BLaER1 (cell line): ENCODE measurements at regions not wholly inside any gene's neighbourhood (a gene's known extent, or its start where the extent isn't known, plus 50 kb on each side); places are given as distances from the start of the nearest gene placed in this dataset.

ENCODE experiments used
- H3K27ac ChIP-seq: shearing (Covaris generic); formaldehyde crosslinking; 2 replicates; pipeline ENCODE4 v1.8.1; 2022
- H3K27me3 ChIP-seq: shearing (Covaris generic); formaldehyde crosslinking; 2 replicates; pipeline ENCODE4 v1.8.1; 2022
- H3K36me3 ChIP-seq: shearing (Covaris generic); formaldehyde crosslinking; 2 replicates; pipeline ENCODE4 v1.8.1; 2022
- H3K4me1 ChIP-seq: shearing (Covaris generic); formaldehyde crosslinking; 2 replicates; pipeline ENCODE4 v1.8.1; 2022
- H3K4me2 ChIP-seq: shearing (Covaris generic); formaldehyde crosslinking; 2 replicates; pipeline ENCODE4 v1.8.1; 2022
- H3K4me3 ChIP-seq: shearing (Covaris generic); formaldehyde crosslinking; 2 replicates; pipeline ENCODE4 v1.8.1; 2022
- H3K9ac ChIP-seq: shearing (Covaris generic); formaldehyde crosslinking; 2 replicates; pipeline ENCODE4 v1.8.1; 2022
- H3K9me3 ChIP-seq: shearing (Covaris generic); formaldehyde crosslinking; 2 replicates; pipeline ENCODE4 v1.8.1; 2022
- H4K20me1 ChIP-seq: shearing (Covaris generic); formaldehyde crosslinking; 2 replicates; pipeline ENCODE4 v1.8.1; 2022
- Cebpa-rat ChIP-seq: shearing (Covaris generic); IDR thresholded peaks from 2 replicates; pipeline ENCODE4 v1.8.1; 2022

- Histone ChIP-seq H3K27me3 (peaks cover 3% of the 10 kb centered on the region; the same call in 1 of the 2 replicates), H3K9ac (no peak overlapping the region), H4K20me1 (no peaks in the 10 kb centered on the region), H3K36me3 (no peaks in the 10 kb centered on the region), H3K4me3 (no peak overlapping the region), H3K27ac (no peak overlapping the region), H3K4me1 (no peaks in the 10 kb centered on the region), H3K9me3 (no peaks in the 10 kb centered on the region), H3K4me2 (no peak overlapping the region)
- TF ChIP-seq Cebpa-rat: no peak
Measured at GRCh38 chr10:52631648-52632047, 140.9 kb downstream of the MBL2 start.

- Histone ChIP-seq H3K27ac (no peak overlapping the region), H3K4me2 (no peak overlapping the region), H3K4me1 (no peaks in the 10 kb centered on the region), H3K36me3 (no peaks in the 10 kb centered on the region), H3K9me3 (no peaks in the 10 kb centered on the region), H4K20me1 (no peaks in the 10 kb centered on the region), H3K27me3 (peaks cover 3% of the 10 kb centered on the region; the same call in 1 of the 2 replicates), H3K4me3 (no peak overlapping the region), H3K9ac (no peak overlapping the region)
- no peak for TF ChIP-seq Cebpa-rat
Measured at GRCh38 chr10:52632591-52632990, 140.0 kb downstream of the MBL2 start.

- no peaks in the 10 kb centered on the region for H3K9me3 ChIP-seq
- H4K20me1 ChIP-seq: no peaks in the 10 kb centered on the region
- no peak overlapping the region for H3K4me3 ChIP-seq
- H3K9ac ChIP-seq: no peak overlapping the region
- no peaks in the 10 kb centered on the region for H3K36me3 ChIP-seq
- H3K27ac ChIP-seq: no peak overlapping the region
- peaks cover 3% of the 10 kb centered on the region; the same call in 1 of the 2 replicates for H3K27me3 ChIP-seq
- no peaks in the 10 kb centered on the region for H3K4me1 ChIP-seq
- no peak for TF ChIP-seq Cebpa-rat
- no peak overlapping the region for H3K4me2 ChIP-seq
Measured at GRCh38 chr10:52633266-52633665, 139.3 kb downstream of the MBL2 start.

GRCh38 chr10:52635651-52636050, 136.9 kb downstream of the MBL2 start:
- H3K4me3 ChIP-seq: no peak overlapping the region
- H3K27ac ChIP-seq: no peak overlapping the region
- H3K36me3 ChIP-seq: no peaks in the 10 kb centered on the region
- no peaks in the 10 kb centered on the region for H3K4me1 ChIP-seq
- TF ChIP-seq Cebpa-rat: no peak
- H4K20me1 ChIP-seq: no peaks in the 10 kb centered on the region
- peaks cover 3% of the 10 kb centered on the region; the same call in 1 of the 2 replicates for H3K27me3 ChIP-seq
- no peaks in the 10 kb centered on the region for H3K9me3 ChIP-seq
- H3K4me2 ChIP-seq: no peak overlapping the region
- no peak overlapping the region for H3K9ac ChIP-seq

GRCh38 chr10:52636874-52637273, 135.7 kb downstream of the MBL2 start:
- TF ChIP-seq Cebpa-rat: no peak
- Histone ChIP-seq H3K9me3 (no peaks in the 10 kb centered on the region), H3K4me3 (no peak overlapping the region), H3K4me2 (no peak overlapping the region), H3K9ac (no peak overlapping the region), H3K4me1 (no peaks in the 10 kb centered on the region), H3K27ac (no peak overlapping the region), H3K36me3 (no peaks in the 10 kb centered on the region), H3K27me3 (peaks cover 3% of the 10 kb centered on the region; the same call in 1 of the 2 replicates), H4K20me1 (no peaks in the 10 kb centered on the region)

- Histone ChIP-seq H3K4me2 (no peak overlapping the region), H3K4me3 (no peak overlapping the region), H4K20me1 (no peaks in the 10 kb centered on the region), H3K36me3 (no peaks in the 10 kb centered on the region), H3K9me3 (no peaks in the 10 kb centered on the region), H3K4me1 (no peaks in the 10 kb centered on the region), H3K9ac (no peak overlapping the region), H3K27me3 (peaks cover 3% of the 10 kb centered on the region; the same call in 1 of the 2 replicates), H3K27ac (no peak overlapping the region)
- TF ChIP-seq Cebpa-rat: no peak
Measured at GRCh38 chr10:52637592-52637991, 135.0 kb downstream of the MBL2 start.

GRCh38 chr10:52639652-52640051, 132.9 kb downstream of the MBL2 start:
- no peak overlapping the region for H3K4me2 ChIP-seq

GRCh38 chr10:52642208-52642607, 130.4 kb downstream of the MBL2 start:
- no peaks in the 10 kb centered on the region for H3K4me1 ChIP-seq
- H4K20me1 ChIP-seq: no peaks in the 10 kb centered on the region
- no peak overlapping the region for H3K27ac ChIP-seq
- TF ChIP-seq Cebpa-rat: no peak
- H3K4me3 ChIP-seq: no peak overlapping the region
- H3K9me3 ChIP-seq: no peaks in the 10 kb centered on the region
- H3K9ac ChIP-seq: no peak overlapping the region
- H3K27me3 ChIP-seq: no peaks in the 10 kb centered on the region
- H3K36me3 ChIP-seq: no peaks in the 10 kb centered on the region
- H3K4me2 ChIP-seq: no peak overlapping the region

More at GRCh38 chr10:52639652-52640051, 132.9 kb downstream of the MBL2 start:
- H3K4me1 ChIP-seq: no peaks in the 10 kb centered on the region
- no peaks in the 10 kb centered on the region for H4K20me1 ChIP-seq
- no peak overlapping the region for H3K4me3 ChIP-seq
- H3K27ac ChIP-seq: no peak overlapping the region
- H3K9me3 ChIP-seq: no peaks in the 10 kb centered on the region
- TF ChIP-seq Cebpa-rat: no peak
- no peaks in the 10 kb centered on the region for H3K36me3 ChIP-seq
- H3K9ac ChIP-seq: no peak overlapping the region
- no peaks in the 10 kb centered on the region for H3K27me3 ChIP-seq

- no peaks in the 10 kb centered on the region for H4K20me1 ChIP-seq
- H3K4me3 ChIP-seq: no peak overlapping the region
- H3K4me1 ChIP-seq: no peaks in the 10 kb centered on the region
- no peak overlapping the region for H3K27ac ChIP-seq
- TF ChIP-seq Cebpa-rat: no peak
- H3K9me3 ChIP-seq: no peaks in the 10 kb centered on the region
- no peak overlapping the region for H3K9ac ChIP-seq
- H3K4me2 ChIP-seq: no peak overlapping the region
- H3K27me3 ChIP-seq: no peaks in the 10 kb centered on the region
- H3K36me3 ChIP-seq: no peaks in the 10 kb centered on the region
Measured at GRCh38 chr10:52644373-52645186, 128.0 kb downstream of the MBL2 start.

GRCh38 chr10:52645187-52645758, 127.3 kb downstream of the MBL2 start:
- Histone ChIP-seq H3K36me3 (no peaks in the 10 kb centered on the region), H3K9ac (no peak overlapping the region), H3K4me3 (no peak overlapping the region), H3K4me2 (no peak overlapping the region), H3K9me3 (no peaks in the 10 kb centered on the region), H4K20me1 (no peaks in the 10 kb centered on the region), H3K27me3 (no peaks in the 10 kb centered on the region), H3K27ac (no peak overlapping the region), H3K4me1 (no peaks in the 10 kb centered on the region)
- no peak for TF ChIP-seq Cebpa-rat
